Osteoblast (primary cell): ENCODE measurements at regions not wholly inside any gene's neighbourhood (a gene's known extent, or its start where the extent isn't known, plus 50 kb on each side); places are given as distances from the start of the nearest gene placed in this dataset.

ENCODE experiments used
- DNase-seq: peaks from one replicate; pipeline ENCODE4 v3.0.0; 2011; ENCODE audit warnings: low spot score, mixed read lengths; ENCODE audit not compliant: insufficient read length; ENCODE audit errors: missing footprints
- H2AFZ ChIP-seq: 2 replicates; pipeline ENCODE4 v1.6.0; 2011; ENCODE audit warnings: mild to moderate bottlenecking, low read length
- H3K27ac ChIP-seq: 2 replicates; pipeline ENCODE4 v1.5.1; 2011; ENCODE audit warnings: mild to moderate bottlenecking, low read depth, low read length, moderate library complexity
- H3K27me3 ChIP-seq: 2 replicates; pipeline ENCODE4 v1.6.0; 2012; ENCODE audit warnings: mild to moderate bottlenecking, control low read depth, inconsistent platforms, low read length, moderate library complexity; ENCODE audit not compliant: insufficient read depth
- H3K36me3 ChIP-seq: 2 replicates; pipeline ENCODE4 v1.5.1; 2011; ENCODE audit warnings: mild to moderate bottlenecking, low read length, control low read depth, moderate library complexity; ENCODE audit not compliant: insufficient read depth
- H3K4me1 ChIP-seq: 2 replicates; pipeline ENCODE4 v1.5.1; 2011; ENCODE audit warnings: mild to moderate bottlenecking, low read length, control low read depth, moderate library complexity; ENCODE audit not compliant: insufficient read depth
- H3K4me2 ChIP-seq: 2 replicates; pipeline ENCODE4 v1.6.0; 2011; ENCODE audit warnings: mild to moderate bottlenecking, low read length; ENCODE audit not compliant: insufficient read depth
- H3K4me3 ChIP-seq: fragments of 200-600 bp; sonication (generic); 3 replicates; pipeline ENCODE4 v1.5.1; 2012; ENCODE audit warnings: mild to moderate bottlenecking, low read length, inconsistent platforms; ENCODE audit not compliant: insufficient read depth
- H3K79me2 ChIP-seq: 2 replicates; pipeline ENCODE4 v1.6.0; 2012; ENCODE audit warnings: mild to moderate bottlenecking, low read length, control low read depth, inconsistent platforms; ENCODE audit not compliant: insufficient read depth
- H3K9me3 ChIP-seq: 2 replicates; pipeline ENCODE4 v1.5.1; 2011; ENCODE audit warnings: low read depth, low read length, control low read depth
- H4K20me1 ChIP-seq: 2 replicates; pipeline ENCODE4 v1.6.0; 2012; ENCODE audit warnings: mild to moderate bottlenecking, low read length, control low read depth; ENCODE audit not compliant: insufficient read depth
- CTCF ChIP-seq: IDR thresholded peaks from 2 replicates; pipeline ENCODE4 v1.5.1; 2011; ENCODE audit warnings: mild to moderate bottlenecking, low read depth, low read length, moderate library complexity; ENCODE audit errors: extremely low read depth

- Histone ChIP-seq H3K36me3 (no peaks in the 10 kb centered on the region), H2AFZ (peak overlapping the region; percentile 82), H3K79me2 (no peaks in the 10 kb centered on the region), H3K4me2 (peak overlapping the region; percentile 93), H3K27me3 (no peaks in the 10 kb centered on the region), H3K4me1 (peaks cover 13% of the 10 kb centered on the region), H3K4me3 (peak overlapping the region; percentile 71), H3K9me3 (no peaks in the 10 kb centered on the region), H3K27ac (peak overlapping the region; percentile 10), H4K20me1 (no peaks in the 10 kb centered on the region)
- DNase-seq = no peak
- no peak for TF ChIP-seq CTCF
These were observed 223.7 kb upstream of the SYNCRIP start for GRCh38 chr6:85866370-85866730.

GRCh38 chr6:85865420-85866369 lies 223.0 kb upstream of the SYNCRIP start:
- TF ChIP-seq CTCF = no peak
- Histone ChIP-seq H3K27me3 (no peaks in the 10 kb centered on the region), H3K27ac (peak overlapping the region; percentile 10), H3K4me2 (peak overlapping the region; percentile 93), H2AFZ (peak overlapping the region; percentile 82), H3K9me3 (no peaks in the 10 kb centered on the region), H3K36me3 (no peaks in the 10 kb centered on the region), H3K79me2 (no peaks in the 10 kb centered on the region), H4K20me1 (no peaks in the 10 kb centered on the region), H3K4me3 (peak overlapping the region; percentile 71), H3K4me1 (peaks cover 13% of the 10 kb centered on the region)
- no peak for DNase-seq

DNA sequence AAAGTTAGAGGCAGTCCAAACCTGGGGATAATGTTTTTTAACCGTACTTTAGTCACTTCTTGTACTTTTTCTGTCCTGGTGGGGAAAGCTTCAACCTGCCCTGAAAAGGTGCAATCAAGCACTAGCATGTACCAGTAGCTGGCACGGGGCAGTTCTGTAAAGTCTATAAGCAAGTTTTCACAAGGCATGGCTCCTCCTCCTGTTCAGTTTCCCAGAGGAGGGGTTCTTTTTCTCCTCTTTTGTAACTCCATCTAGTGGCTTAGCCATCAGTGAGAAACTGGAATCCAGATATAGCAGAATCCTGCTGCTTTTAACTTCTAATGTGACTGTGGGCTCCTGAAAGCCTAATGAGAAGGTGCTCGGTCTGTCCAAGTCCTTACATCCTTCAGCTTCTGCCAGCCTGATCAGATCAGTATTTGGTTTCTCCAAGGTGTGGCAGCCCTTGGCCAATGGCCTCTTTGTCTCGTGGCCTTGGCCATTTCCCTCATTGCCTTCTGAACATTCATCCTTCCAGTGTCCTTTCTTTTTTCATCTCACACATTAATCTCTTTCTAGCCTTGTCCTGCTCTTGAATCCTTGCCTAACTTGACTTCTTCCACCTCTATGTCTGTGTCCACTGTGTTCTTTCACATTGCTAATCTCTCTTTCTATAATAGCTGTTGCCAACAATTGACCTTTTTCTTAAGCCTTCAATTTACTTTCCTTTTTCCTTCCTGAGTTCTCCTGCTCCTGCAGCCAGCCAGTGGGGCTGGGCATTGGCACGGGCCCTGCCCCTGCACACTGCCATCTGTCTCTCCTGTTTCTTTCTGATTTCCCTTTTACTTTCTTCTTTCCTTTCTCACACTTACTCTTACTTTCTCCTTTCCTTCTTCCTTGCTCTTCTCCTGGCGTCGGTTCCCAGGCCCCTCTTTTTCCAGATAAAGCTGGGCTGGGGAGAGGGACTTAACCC lies 222.0 kb upstream of the SYNCRIP start:
- peak; percentile 21 for TF ChIP-seq CTCF
- peaks cover 13% of the 10 kb centered on the region for H3K4me1 ChIP-seq
- no peak overlapping the region for H3K27ac ChIP-seq
- no peaks in the 10 kb centered on the region for H3K9me3 ChIP-seq
- H4K20me1 ChIP-seq = no peaks in the 10 kb centered on the region
- no peaks in the 10 kb centered on the region for H3K27me3 ChIP-seq
- peak overlapping the region; percentile 82 for H2AFZ ChIP-seq
- H3K4me2 ChIP-seq = peak overlapping the region; percentile 93
- no peak for DNase-seq
- no peaks in the 10 kb centered on the region for H3K36me3 ChIP-seq
- no peaks in the 10 kb centered on the region for H3K79me2 ChIP-seq
- peak overlapping the region; percentile 71 for H3K4me3 ChIP-seq
